OCI-LY3 (cell line): ENCODE measurements at regions not wholly inside any gene's neighbourhood (a gene's known extent, or its start where the extent isn't known, plus 50 kb on each side); places are given as distances from the start of the nearest gene placed in this dataset.

Experiments
- H2AFZ ChIP-seq: fragments of 200-600, 300-600 bp; shearing (Covaris generic); 2 replicates; pipeline ENCODE4 v1.6.0; 2014; ENCODE audit warnings: antibody characterized with exemption, low read depth, low read length
- H3K27ac ChIP-seq: fragments of 200-600, 300-600 bp; sonication (generic); 2 replicates; pipeline ENCODE4 v1.5.1; 2014; ENCODE audit warnings: mild to moderate bottlenecking, low read length, moderate library complexity, mixed read lengths
- H3K27me3 ChIP-seq: fragments of 200-600, 300-600 bp; sonication (generic); 2 replicates; pipeline ENCODE4 v1.6.1; 2014; ENCODE audit warnings: low read depth, low read length, mixed read lengths
- H3K36me3 ChIP-seq: fragments of 200-600, 300-600 bp; sonication (generic); replicated peaks from 2 replicates; pipeline ENCODE3; 2014; ENCODE audit warnings: low read depth, low read length, mixed read lengths
- H3K4me1 ChIP-seq: fragments of 300-600, 200-600 bp; sonication (generic); 2 replicates; pipeline ENCODE4 v1.6.1; 2014; ENCODE audit warnings: low read length, mixed read lengths
- H3K4me2 ChIP-seq: fragments of 200-600, 300-600 bp; sonication (generic); 2 replicates; pipeline ENCODE4 v1.6.1; 2014; ENCODE audit warnings: low read length, mixed read lengths
- H3K4me3 ChIP-seq: fragments of 300-600, 200-600 bp; sonication (generic); 2 replicates; pipeline ENCODE4 v1.5.1; 2014; ENCODE audit warnings: antibody characterized with exemption, mild to moderate bottlenecking, low read length, moderate library complexity
- H3K79me2 ChIP-seq: fragments of 300-600, 200-600 bp; shearing (Covaris generic); 2 replicates; pipeline ENCODE4 v1.6.1; 2014; ENCODE audit warnings: mild to moderate bottlenecking, low read length, mixed read lengths
- H3K9ac ChIP-seq: fragments of 300-600, 200-600 bp; shearing (Covaris generic); 2 replicates; pipeline ENCODE4 v1.6.0; 2014; ENCODE audit warnings: mild to moderate bottlenecking, low read length, moderate library complexity
- H3K9me3 ChIP-seq: fragments of 200-600, 300-600 bp; shearing (Covaris generic); 2 replicates; pipeline ENCODE4 v1.6.1; 2014; ENCODE audit warnings: low read length, mixed read lengths; ENCODE audit not compliant: insufficient read depth
- H4K20me1 ChIP-seq: fragments of 200-600, 300-600 bp; sonication (generic); 2 replicates; pipeline ENCODE4 v1.6.1; 2016; ENCODE audit warnings: low read length, mixed read lengths; ENCODE audit not compliant: insufficient read depth
- EZH2phosphoT487 ChIP-seq: fragments of 200-600 bp; shearing (Covaris generic); IDR thresholded peaks from 2 replicates; pipeline ENCODE4 v1.6.1; 2018; ENCODE audit warnings: antibody characterized with exemption, mixed run types, low read depth
- TF ChIP-seq, protein P1 (sequence below): fragments of 200-600, 300-600 bp; sonication (generic); IDR thresholded peaks from 2 replicates; pipeline ENCODE4 v1.5.1; 2014; ENCODE audit warnings: antibody characterized with exemption, low read length, low read depth

DNA sequence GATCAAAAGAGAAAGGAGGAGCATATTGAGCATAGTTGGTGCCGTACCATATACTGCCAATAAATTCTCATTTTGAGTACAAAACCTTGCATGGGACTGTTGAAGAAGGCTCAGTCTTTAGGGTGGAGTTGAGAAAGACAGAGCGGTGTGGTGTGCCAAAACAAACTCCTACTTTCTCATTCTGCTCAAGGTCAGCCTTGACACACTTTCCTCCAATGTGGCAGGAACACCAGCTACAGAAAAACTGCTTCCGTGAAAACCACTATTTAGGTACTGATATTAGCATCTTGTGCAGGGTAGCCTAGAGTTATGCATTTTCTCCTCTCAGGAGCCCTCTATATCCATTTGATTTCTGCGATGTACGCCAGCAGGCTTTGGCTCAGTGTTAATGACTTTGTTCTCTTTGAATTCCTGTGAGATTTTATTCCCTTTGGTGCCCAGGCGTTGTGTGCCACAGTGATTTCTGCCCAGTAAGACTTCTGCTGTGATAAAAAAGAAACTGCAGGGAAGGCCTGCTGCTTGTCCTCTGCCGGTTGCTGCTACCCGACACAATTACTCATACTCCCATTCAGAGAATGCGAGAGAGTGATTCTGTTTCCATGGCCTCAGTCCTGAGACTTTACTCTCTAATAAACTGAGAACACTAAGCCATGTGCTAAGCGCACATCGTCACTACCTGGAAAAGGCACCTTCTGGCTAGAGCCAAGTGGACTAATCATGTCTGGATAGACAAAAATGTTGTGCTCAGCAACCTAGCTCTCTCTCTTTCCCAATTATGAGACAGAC lies 88.3 kb upstream of the MDM1 start:
- no peaks in the 10 kb centered on the region for H3K9me3 ChIP-seq
- no peak overlapping the region for H2AFZ ChIP-seq
- H3K79me2 ChIP-seq: no peaks in the 10 kb centered on the region
- no peaks in the 10 kb centered on the region for H3K4me1 ChIP-seq
- H3K9ac ChIP-seq: no peak overlapping the region
- no peaks in the 10 kb centered on the region for H3K36me3 ChIP-seq
- no peak overlapping the region for H3K27ac ChIP-seq
- H3K4me3 ChIP-seq: no peak overlapping the region
- H4K20me1 ChIP-seq: no peaks in the 10 kb centered on the region
- H3K27me3 ChIP-seq: no peaks in the 10 kb centered on the region
- H3K4me2 ChIP-seq: no peak overlapping the region
- TF ChIP-seq EZH2phosphoT487: no peak
- TF ChIP-seq, protein P1, sequence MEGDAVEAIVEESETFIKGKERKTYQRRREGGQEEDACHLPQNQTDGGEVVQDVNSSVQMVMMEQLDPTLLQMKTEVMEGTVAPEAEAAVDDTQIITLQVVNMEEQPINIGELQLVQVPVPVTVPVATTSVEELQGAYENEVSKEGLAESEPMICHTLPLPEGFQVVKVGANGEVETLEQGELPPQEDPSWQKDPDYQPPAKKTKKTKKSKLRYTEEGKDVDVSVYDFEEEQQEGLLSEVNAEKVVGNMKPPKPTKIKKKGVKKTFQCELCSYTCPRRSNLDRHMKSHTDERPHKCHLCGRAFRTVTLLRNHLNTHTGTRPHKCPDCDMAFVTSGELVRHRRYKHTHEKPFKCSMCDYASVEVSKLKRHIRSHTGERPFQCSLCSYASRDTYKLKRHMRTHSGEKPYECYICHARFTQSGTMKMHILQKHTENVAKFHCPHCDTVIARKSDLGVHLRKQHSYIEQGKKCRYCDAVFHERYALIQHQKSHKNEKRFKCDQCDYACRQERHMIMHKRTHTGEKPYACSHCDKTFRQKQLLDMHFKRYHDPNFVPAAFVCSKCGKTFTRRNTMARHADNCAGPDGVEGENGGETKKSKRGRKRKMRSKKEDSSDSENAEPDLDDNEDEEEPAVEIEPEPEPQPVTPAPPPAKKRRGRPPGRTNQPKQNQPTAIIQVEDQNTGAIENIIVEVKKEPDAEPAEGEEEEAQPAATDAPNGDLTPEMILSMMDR: no peak

DNA sequence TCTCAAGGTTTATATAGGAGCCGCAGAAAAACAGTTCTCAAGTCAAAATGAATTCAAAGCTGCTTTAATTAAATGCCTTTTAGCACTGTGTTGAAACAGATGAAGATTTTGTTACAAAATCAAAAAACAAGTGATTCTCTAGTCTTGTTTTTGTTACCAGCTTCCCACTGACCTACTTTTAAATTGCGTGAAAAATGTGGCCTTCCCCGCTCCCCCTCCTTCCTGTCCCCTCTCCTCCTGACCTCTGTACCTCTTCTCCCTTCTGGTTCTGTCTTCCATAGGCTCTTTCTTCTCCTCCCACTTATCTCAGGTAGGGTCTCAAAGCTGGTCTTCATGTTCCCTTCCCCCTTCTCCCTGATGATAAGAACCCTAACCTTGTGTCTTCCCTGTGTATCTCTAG lies 90.0 kb upstream of the MDM1 start:
- Histone ChIP-seq H3K27ac (no peak overlapping the region), H3K9ac (no peak overlapping the region), H3K79me2 (no peaks in the 10 kb centered on the region), H3K4me2 (no peak overlapping the region), H3K27me3 (no peaks in the 10 kb centered on the region), H3K36me3 (no peaks in the 10 kb centered on the region), H4K20me1 (no peaks in the 10 kb centered on the region), H2AFZ (no peak overlapping the region), H3K9me3 (no peaks in the 10 kb centered on the region), H3K4me1 (no peaks in the 10 kb centered on the region), H3K4me3 (no peak overlapping the region)
- TF ChIP-seq EZH2phosphoT487: no peak
- TF ChIP-seq, protein P1: no peak

GRCh38 chr12:68422956-68423574 lies 90.9 kb upstream of the MDM1 start:
- Histone ChIP-seq H3K27ac (no peak overlapping the region), H3K36me3 (no peaks in the 10 kb centered on the region), H3K9ac (no peak overlapping the region), H3K4me2 (no peak overlapping the region), H3K4me3 (no peak overlapping the region), H2AFZ (no peak overlapping the region), H3K9me3 (no peaks in the 10 kb centered on the region), H3K79me2 (no peaks in the 10 kb centered on the region), H3K4me1 (no peaks in the 10 kb centered on the region), H3K27me3 (no peaks in the 10 kb centered on the region), H4K20me1 (no peaks in the 10 kb centered on the region)
- no peak for TF ChIP-seq EZH2phosphoT487
- TF ChIP-seq, protein P1: no peak

DNA sequence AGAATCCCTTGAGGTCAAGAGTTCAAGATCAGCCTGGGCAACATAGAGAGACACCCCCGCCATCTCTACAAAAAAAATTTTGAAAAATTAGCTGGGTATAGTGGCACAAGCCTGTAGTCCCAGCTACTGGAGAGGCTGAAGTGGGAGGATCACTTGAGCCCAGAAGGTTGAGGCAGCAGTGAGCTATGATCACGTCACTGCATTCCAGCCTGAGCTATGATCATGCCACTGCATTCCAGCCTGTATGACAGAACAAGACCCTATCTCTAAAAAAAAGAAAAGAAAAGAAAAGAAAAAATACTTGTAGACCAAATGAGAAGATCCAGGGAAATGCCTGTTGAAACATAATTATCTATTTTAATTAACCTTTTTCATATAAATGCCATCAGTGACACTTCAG lies 93.8 kb upstream of the MDM1 start:
- Histone ChIP-seq H3K4me3 (no peak overlapping the region), H4K20me1 (no peaks in the 10 kb centered on the region), H3K27me3 (0 out of 2 replicates have a peak, but pooled peaks cover 5% of the 10 kb centered on the region), H3K4me1 (no peaks in the 10 kb centered on the region), H3K9ac (no peak overlapping the region), H3K27ac (no peak overlapping the region), H3K36me3 (no peaks in the 10 kb centered on the region), H2AFZ (no peak overlapping the region), H3K79me2 (no peaks in the 10 kb centered on the region), H3K9me3 (no peaks in the 10 kb centered on the region), H3K4me2 (no peak overlapping the region)
- no peak for TF ChIP-seq EZH2phosphoT487
- TF ChIP-seq, protein P1: no peak
